Erythroblast (primary cell): ENCODE measurements at regions not wholly inside any gene's neighbourhood (a gene's known extent, or its start where the extent isn't known, plus 50 kb on each side); places are given as distances from the start of the nearest gene placed in this dataset.

Experiments
- DNase-seq, 2 experiments: peaks; one replicate each; lab custom pipeline; 2025; lab: John Stamatoyannopoulos, UW
- GATA1 ChIP-seq: IDR thresholded peaks from 2 replicates; pipeline ENCODE4 v1.6.1; 2011; ENCODE audit warnings: low read depth, mild to moderate bottlenecking, control low read depth, low read length, moderate library complexity
- POLR2A ChIP-seq: IDR thresholded peaks from 2 replicates; pipeline ENCODE4 v1.6.1; 2011; ENCODE audit warnings: mild to moderate bottlenecking, low read length

DNA sequence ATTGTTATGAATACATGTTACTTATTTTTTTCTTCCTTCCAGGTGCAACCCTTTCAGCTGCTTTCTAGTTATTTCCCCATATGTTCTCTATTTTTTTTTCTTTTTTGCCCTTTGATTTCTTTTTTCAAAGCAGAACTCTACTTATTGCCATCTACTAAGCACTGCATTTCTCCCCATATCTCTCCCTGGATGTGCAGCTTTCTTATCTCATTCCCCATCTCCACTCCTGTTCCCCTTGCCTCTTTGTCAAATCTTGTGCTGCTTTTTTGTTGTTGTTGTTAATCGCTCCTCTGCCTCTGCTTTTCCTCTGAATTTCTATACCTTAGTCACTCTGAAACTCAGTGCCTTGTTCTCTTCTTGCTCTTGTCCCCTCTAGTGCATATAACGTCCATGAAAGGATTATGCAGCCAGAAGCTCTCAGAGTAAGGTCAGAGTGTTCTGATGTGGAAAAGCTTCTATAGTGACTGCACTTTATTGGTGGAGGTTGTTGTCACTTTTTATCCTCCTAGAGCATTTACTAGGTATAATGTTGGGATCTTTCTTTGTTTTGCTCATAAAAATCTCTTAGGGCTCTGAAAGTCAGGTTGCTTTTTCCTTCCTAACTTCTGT, 51.1 kb upstream of the JADE1 start:
- TF ChIP-seq POLR2A, result no peak
- no peak for TF ChIP-seq GATA1
- no peak for DNase-seq

DNA sequence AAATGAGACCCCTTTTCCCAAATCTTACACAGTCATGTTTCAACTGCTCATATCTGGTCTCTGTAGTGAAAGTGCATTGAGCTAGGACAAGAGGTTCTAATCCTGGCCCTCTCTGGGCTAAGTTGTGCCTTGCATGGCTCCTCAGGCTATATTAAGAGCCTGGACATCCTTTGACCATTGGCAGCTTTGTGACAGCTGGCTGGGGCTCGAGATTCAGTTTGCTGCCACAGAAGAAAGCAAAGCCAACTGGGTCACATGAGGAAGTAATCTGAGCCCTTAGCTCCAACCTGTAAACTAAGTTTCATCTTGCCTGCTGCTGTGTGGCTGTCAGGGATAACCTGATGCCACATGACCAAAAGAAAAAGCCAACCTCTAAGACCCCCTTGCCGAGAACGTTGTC, 51.8 kb upstream of the JADE1 start:
- no peak for TF ChIP-seq POLR2A
- no peak for TF ChIP-seq GATA1
- no peak for DNase-seq

DNA sequence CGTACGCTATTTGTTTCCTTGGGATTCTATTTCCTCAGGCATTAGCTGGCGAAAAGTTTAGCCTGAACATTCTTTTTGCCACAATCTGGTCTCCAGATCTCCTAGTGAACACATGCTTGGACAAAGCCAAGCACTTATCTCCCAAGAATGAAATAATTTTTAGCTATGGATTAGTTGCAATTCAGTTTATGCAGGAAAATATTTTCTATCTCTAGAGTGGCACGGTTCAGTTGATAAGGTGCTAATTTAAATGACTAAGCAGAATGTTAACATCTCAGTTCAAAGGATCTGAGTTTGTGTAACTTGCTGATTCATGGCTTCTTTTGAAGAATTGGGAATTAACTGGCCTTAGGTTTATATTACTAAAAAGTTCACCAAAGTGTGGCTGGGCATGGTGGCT, 58.1 kb upstream of the JADE1 start:
- DNase-seq, result peak; percentile 61 to 65
- TF ChIP-seq GATA1, result no peak
- no peak for TF ChIP-seq POLR2A

DNA sequence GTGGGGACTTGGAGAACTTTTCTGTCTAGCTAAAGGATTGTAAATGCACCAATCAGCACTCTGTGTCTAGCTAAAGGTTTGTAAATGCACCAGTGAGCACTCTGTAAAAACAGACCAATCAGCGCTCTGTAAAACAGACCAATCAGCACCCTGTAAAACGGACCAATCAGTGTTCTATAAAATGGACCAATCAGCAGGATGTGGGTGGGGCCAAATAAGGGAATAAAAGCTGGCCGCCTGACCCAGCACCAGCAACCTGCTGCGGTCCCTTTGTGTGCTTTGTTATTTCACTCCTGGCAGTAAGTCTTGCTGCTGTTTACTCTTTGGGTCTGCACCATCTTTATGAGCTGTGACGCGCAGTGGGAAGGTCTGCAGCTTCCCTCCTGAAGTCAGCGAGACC, 67.8 kb upstream of the JADE1 start:
- peak; percentile 6 to 8 for DNase-seq

DNA sequence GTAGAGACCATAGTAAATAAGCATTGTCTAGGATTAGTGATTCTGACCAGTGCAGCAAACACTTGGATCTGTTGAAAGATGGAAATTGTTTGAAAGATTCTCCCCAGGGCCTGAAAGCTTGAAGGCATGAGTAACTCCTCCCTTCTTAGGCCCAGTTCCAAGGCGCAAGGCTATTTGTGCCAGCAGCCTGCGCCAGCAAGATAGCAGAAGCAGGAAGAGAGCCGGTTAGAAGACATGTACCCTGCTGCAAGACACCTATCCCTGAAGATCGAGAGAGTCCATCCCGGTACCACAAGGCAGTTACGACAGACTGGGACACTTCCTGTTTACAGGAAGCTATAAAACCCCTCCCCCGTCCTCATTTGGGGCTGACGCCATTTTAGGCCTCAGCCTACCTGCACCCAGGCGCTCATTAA, 72.4 kb upstream of the JADE1 start:
- no peak for TF ChIP-seq GATA1
- TF ChIP-seq POLR2A, result no peak
- DNase-seq, result peak; percentile 58 to 71

DNA sequence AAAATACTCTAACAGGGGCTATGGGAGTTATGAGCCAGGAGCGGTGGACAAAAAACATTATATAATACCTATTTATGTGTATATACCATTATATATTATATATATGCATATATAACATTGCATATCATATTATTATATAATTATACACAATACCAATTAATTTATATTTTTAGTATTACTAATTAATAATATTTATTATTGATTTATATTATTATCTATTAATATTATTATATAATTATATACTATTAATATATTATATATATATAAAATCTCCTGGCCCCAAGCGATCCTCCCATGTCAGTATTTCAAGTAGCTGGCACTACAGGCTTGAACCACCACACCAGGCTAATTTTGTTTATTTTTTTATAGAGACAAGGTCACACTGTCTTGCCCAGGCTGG, 73.8 kb upstream of the JADE1 start:
- no peak for DNase-seq
- TF ChIP-seq POLR2A, result no peak
- no peak for TF ChIP-seq GATA1

DNA sequence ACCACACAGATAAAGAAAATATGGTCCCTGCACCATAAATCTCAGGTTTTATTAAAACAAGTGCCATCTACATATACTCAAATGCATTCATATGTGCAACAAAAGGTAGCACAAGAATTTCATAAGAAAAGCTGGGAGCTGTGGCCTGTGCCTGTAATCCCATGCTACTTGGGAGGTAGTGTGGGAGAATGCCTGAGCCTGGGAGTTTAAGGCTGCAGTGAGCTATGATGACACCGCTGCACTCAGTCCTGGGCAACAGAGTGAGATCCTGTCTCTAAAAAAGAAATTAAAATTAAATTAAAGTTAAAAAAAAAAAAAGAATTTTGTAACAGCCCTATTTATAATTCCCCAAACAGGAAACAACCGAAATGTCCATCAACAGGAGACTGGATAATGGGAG, 81.3 kb upstream of the JADE1 start:
- no peak for DNase-seq
- TF ChIP-seq POLR2A, result no peak
- TF ChIP-seq GATA1, result no peak

DNA sequence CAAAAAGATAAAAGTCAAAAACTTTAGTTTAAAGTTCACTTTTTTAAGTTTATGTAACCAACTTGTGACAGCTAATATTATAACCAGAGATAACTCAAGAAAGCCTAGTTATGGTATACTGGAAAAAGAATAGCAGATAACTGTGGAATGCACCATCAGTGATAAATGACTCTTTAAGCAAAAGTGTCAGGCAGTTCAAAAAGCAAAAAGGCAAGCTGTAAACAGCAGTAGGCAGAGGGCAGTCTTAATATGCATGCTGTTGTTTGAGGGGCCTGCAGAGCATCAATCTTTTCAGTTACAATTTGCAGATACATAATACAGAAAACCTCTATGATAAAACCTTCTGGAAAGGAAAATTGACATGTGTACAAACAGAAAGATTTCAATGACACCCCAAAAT, 81.8 kb upstream of the JADE1 start:
- no peak for DNase-seq
- TF ChIP-seq GATA1, result no peak
- no peak for TF ChIP-seq POLR2A

DNA sequence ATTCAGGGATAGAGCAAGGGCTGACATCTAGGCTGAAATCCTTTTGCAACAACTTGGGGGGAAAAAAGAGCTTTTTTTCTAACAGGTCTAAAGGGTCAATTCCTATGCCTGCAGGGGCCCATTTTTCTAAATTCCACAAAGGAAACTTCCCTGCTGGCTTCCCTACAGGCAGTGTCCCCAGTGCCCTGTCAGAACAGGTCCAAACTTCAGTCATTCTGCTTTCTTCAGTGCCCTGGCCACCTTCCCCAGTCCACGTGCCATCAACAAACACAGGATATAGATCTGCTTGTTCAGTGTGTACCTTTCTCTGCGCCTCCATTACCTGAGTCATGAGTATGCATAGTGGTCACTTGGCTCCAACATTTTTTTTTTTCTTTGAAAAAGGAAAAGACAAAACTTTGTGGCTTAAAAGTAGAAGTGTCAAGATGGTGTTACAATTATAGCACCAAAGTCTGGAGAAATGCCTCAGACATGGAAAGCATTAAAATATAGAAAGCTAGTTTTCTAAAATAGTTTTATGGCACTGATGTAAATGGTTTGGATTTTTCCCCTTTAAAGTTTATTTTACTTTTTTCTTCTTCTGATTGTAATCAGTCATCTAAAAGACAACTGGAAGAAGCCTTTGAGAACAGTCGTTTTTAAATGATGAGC, 84.0 kb upstream of the JADE1 start:
- no peak for TF ChIP-seq POLR2A
- TF ChIP-seq GATA1, result no peak
- DNase-seq, result no peak

DNA sequence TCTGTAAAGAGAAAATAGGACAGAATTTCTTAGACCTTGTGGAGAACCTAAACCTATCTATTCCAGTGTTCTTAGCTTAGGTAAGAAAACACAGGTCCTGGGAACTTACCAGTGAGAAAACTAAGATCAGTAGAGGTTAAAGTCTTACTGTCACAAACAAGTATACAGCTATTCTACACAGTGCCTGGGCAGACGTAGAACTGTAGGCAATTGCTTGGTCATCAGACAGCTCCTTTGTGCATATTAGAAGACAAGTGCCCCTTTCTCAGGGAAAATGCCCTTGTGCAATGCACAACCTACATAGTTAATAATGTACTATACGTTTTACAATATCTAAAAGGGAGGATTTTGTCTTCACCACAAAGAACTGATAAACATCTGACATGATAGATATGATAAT, 86.6 kb upstream of the JADE1 start:
- TF ChIP-seq POLR2A (no peak), GATA1 (no peak)
- no peak for DNase-seq

DNA sequence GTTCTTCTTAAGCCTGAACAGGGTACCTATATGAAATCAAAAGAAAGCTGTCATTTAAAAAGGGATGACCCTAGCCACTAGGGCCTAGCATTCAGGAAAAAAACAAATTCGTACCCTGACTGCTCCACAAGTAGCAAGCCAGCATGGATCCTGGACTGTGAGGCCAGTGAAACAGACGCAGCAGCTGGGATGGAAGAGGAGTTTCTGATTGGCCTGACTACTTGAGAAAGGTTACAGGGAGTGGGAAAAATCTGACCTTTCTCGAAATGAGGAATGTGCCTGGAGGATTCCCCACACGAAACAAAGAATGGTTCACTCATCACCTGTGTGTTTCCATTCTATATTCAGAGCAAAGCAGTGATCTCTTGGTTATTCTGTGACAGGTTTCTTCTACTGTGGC, 87.6 kb upstream of the JADE1 start:
- no peak for TF ChIP-seq GATA1
- TF ChIP-seq POLR2A, result no peak
- no peak for DNase-seq

DNA sequence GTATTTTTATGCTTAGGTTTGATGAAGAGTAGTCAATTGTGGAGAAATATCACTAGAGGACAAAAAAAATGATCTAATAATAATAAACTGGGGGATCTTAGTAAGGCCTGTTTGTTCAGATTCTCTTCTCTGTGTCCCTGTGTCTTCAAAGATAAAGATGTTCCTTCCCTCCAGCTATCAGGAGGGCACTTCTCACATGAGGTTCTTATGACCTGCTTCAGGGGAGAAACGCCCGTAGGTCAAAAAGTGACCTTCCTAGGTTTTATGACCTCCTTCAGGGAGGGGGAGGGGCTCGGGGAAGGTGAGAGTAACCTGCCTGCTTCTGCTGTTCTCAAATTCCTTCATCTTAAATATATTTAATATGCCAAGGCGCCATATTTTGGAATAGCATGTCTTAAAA, 89.2 kb upstream of the JADE1 start:
- DNase-seq, result peak in 1 of 2 experiments; percentile 54
- TF ChIP-seq GATA1 (no peak), POLR2A (no peak)

DNA sequence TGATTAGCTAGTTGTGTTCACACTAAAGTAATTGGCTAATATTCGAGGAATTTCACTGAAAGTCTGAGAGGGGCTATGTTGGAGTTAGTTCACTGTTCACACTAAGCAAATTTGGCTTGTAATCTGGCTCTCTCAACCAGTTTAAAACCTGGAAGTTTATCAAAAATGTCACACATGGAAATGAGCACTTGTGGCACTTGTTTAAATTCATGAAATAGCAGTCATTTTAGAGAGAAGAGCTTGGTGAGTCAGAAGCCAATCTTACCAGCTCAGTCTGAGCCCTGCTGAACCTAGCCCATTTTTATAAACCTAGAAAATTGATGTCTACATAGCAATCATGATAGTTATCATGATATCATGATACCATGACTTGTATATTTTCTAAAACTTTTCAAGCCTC, 90.7 kb upstream of the JADE1 start:
- no peak for TF ChIP-seq POLR2A
- DNase-seq, result no peak

DNA sequence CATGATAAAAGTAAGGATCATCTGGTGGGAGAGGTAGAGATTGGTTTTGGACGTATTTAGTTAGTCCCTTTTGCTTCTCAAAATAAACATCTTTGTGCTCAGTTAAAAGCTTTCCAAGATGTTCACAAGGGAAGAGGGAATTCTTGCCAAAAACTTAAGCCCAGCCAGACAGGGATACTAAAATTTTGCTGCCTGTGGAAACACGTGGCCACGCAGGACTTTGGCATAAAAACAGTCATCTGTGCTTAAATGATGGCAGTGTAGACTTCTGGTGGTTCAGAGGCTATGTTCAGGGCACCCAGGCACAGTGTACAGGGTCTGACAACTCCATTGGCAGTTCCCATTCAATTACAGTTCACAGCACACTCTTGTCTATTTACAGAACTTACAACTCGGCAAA, 93.2 kb upstream of the JADE1 start:
- no peak for DNase-seq

DNA sequence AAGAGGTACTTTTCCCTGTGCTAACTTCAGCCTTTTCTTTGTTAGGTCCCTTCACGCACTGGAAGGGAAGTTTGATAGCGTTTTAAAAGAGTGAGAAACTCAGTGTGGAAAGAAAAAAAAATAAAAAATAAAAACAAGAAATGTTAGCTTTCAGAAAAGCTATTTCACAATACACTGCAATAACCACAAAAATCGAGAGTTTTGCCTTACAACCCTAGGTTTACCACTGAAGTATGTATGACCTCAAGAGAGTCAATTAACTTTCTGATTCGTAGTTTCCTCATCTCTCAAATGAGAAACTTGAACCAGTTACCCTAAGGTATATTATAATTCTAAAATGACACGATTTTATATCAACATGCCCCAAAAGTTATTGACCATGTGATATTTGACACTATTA, 93.9 kb upstream of the JADE1 start:
- DNase-seq, result no peak

More for the DNA sequence above, 93.2 kb upstream of the JADE1 start:
- TF ChIP-seq POLR2A, result no peak
- no peak for TF ChIP-seq GATA1

More for the DNA sequence above, 93.9 kb upstream of the JADE1 start:
- TF ChIP-seq GATA1 (no peak), POLR2A (no peak)
